ENCODE measurements at regions not wholly inside any gene's neighbourhood (a gene's known extent, or its start where the extent isn't known, plus 50 kb on each side); places are given as distances from the start of the nearest gene placed in this dataset.

- H3K4me1 Mint-ChIP-seq: peaks cover 16% of the 10 kb centered on the region
- no peak overlapping the region for H3K27ac Mint-ChIP-seq
- H3K9me3 Mint-ChIP-seq: peaks cover 9% of the 10 kb centered on the region
- no peaks in the 10 kb centered on the region for H3K36me3 Mint-ChIP-seq (ENCODE audit: low read depth)
- H3K27me3 Mint-ChIP-seq (ENCODE audit: low read depth, poor library complexity): peaks cover 26% of the 10 kb centered on the region
- H3K4me3 Mint-ChIP-seq: no peak overlapping the region
- no peak for DNase-seq
- TF ChIP-seq CTCF (IDR thresholded peaks at IDR 0.05): no peak
Observed at GRCh38 chr12:11969437-11970154, 101.1 kb upstream of the BCL2L14 start.

- H3K4me3 Mint-ChIP-seq: no peak overlapping the region
- H3K36me3 Mint-ChIP-seq (ENCODE audit: low read depth): no peaks in the 10 kb centered on the region
- H3K27me3 Mint-ChIP-seq (ENCODE audit: low read depth, poor library complexity): peaks cover 26% of the 10 kb centered on the region
- DNase-seq: no peak
- peaks cover 5% of the 10 kb centered on the region for H3K9me3 Mint-ChIP-seq
- no peak for TF ChIP-seq CTCF (IDR thresholded peaks at IDR 0.05)
- peaks cover 16% of the 10 kb centered on the region for H3K4me1 Mint-ChIP-seq
- H3K27ac Mint-ChIP-seq: peak overlapping the region; percentile 57
Observed at GRCh38 chr12:11970155-11970520, 100.6 kb upstream of the BCL2L14 start.

- Mint-ChIP-seq H3K27ac (no peak overlapping the region), H3K27me3 (ENCODE audit: low read depth, poor library complexity) (peaks cover 21% of the 10 kb centered on the region), H3K9me3 (peaks cover 5% of the 10 kb centered on the region), H3K4me3 (no peak overlapping the region), H3K36me3 (ENCODE audit: low read depth) (no peaks in the 10 kb centered on the region), H3K4me1 (peaks cover 7% of the 10 kb centered on the region)
- no peak for DNase-seq
- no peak for TF ChIP-seq CTCF (IDR thresholded peaks at IDR 0.05)
Observed at GRCh38 chr12:11973396-11973795, 97.3 kb upstream of the BCL2L14 start.

GRCh38 chr12:11976005-11976404, 94.7 kb upstream of the BCL2L14 start:
- no peaks in the 10 kb centered on the region for H3K36me3 Mint-ChIP-seq (ENCODE audit: low read depth)
- H3K4me1 Mint-ChIP-seq: no peaks in the 10 kb centered on the region
- H3K9me3 Mint-ChIP-seq: peaks cover 2% of the 10 kb centered on the region
- H3K27me3 Mint-ChIP-seq (ENCODE audit: low read depth, poor library complexity): peaks cover 11% of the 10 kb centered on the region
- H3K4me3 Mint-ChIP-seq: no peak overlapping the region
- no peak for TF ChIP-seq CTCF (IDR thresholded peaks at IDR 0.05)
- H3K27ac Mint-ChIP-seq: no peak overlapping the region
- DNase-seq: no peak

- peaks cover 22% of the 10 kb centered on the region for H3K27me3 Mint-ChIP-seq (ENCODE audit: low read depth, poor library complexity)
- TF ChIP-seq CTCF (IDR thresholded peaks at IDR 0.05): no peak
- DNase-seq: no peak
- H3K36me3 Mint-ChIP-seq (ENCODE audit: low read depth): no peaks in the 10 kb centered on the region
- no peak overlapping the region for H3K27ac Mint-ChIP-seq
- no peaks in the 10 kb centered on the region for H3K9me3 Mint-ChIP-seq
- H3K4me1 Mint-ChIP-seq: no peaks in the 10 kb centered on the region
- H3K4me3 Mint-ChIP-seq: no peak overlapping the region
Observed at GRCh38 chr12:11978726-11979384, 91.9 kb upstream of the BCL2L14 start.

GRCh38 chr12:11980115-11980514, 90.6 kb upstream of the BCL2L14 start:
- Mint-ChIP-seq H3K27ac (peak overlapping the region; percentile 58), H3K27me3 (ENCODE audit: low read depth, poor library complexity) (peaks cover 18% of the 10 kb centered on the region), H3K9me3 (no peaks in the 10 kb centered on the region), H3K4me1 (no peaks in the 10 kb centered on the region), H3K4me3 (no peak overlapping the region), H3K36me3 (ENCODE audit: low read depth) (no peaks in the 10 kb centered on the region)
- DNase-seq: no peak
- no peak for TF ChIP-seq CTCF (IDR thresholded peaks at IDR 0.05)

Data from nephron progenitor cell (in vitro differentiated cells).